ENCODE measurements at regions not wholly inside any gene's neighbourhood (a gene's known extent, or its start where the extent isn't known, plus 50 kb on each side); places are given as distances from the start of the nearest gene placed in this dataset.

- H3K27ac ChIP-seq (ENCODE audit: low read depth, low read length): no peak overlapping the region
- H3K9me3 ChIP-seq (ENCODE audit: control insufficient read depth, insufficient read depth, low read length): no peaks in the 10 kb centered on the region
- no peaks in the 10 kb centered on the region for H3K79me2 ChIP-seq (ENCODE audit: control insufficient read depth, low read length)
- H3K9me2 ChIP-seq (replicated peaks; ENCODE audit: control insufficient read depth, low read length): no peaks in the 10 kb centered on the region
- H3K27me3 ChIP-seq (ENCODE audit: control insufficient read depth, low read length): 0 out of 2 replicates have a peak, but pooled peaks cover 2% of the 10 kb centered on the region
- H3K4me2 ChIP-seq (ENCODE audit: low read length): no peak overlapping the region
- H4K20me1 ChIP-seq (ENCODE audit: control insufficient read depth, insufficient read depth, low read depth, low read length): no peaks in the 10 kb centered on the region
- H3F3A ChIP-seq (ENCODE audit: control insufficient read depth, insufficient read depth): no peaks in the 10 kb centered on the region
- no peak overlapping the region for H3K4me3 ChIP-seq (ENCODE audit: low read length)
- no peaks in the 10 kb centered on the region for H3K36me3 ChIP-seq (ENCODE audit: control insufficient read depth, low read length)
- no peaks in the 10 kb centered on the region for H3K4me1 ChIP-seq (ENCODE audit: control insufficient read depth, low read length)
- TF ChIP-seq EZH2phosphoT487 (IDR thresholded peaks at IDR 0.05; ENCODE audit: borderline replicate concordance, low read length): no peak
- TF ChIP-seq, protein P1, sequence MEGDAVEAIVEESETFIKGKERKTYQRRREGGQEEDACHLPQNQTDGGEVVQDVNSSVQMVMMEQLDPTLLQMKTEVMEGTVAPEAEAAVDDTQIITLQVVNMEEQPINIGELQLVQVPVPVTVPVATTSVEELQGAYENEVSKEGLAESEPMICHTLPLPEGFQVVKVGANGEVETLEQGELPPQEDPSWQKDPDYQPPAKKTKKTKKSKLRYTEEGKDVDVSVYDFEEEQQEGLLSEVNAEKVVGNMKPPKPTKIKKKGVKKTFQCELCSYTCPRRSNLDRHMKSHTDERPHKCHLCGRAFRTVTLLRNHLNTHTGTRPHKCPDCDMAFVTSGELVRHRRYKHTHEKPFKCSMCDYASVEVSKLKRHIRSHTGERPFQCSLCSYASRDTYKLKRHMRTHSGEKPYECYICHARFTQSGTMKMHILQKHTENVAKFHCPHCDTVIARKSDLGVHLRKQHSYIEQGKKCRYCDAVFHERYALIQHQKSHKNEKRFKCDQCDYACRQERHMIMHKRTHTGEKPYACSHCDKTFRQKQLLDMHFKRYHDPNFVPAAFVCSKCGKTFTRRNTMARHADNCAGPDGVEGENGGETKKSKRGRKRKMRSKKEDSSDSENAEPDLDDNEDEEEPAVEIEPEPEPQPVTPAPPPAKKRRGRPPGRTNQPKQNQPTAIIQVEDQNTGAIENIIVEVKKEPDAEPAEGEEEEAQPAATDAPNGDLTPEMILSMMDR (IDR thresholded peaks at IDR 0.05; ENCODE audit: low read depth, low read length, poor library complexity, severe bottlenecking): no peak
Measured at GRCh38 chr2:151157000-151157735, 104.5 kb downstream of the RBM43 start.

DNA sequence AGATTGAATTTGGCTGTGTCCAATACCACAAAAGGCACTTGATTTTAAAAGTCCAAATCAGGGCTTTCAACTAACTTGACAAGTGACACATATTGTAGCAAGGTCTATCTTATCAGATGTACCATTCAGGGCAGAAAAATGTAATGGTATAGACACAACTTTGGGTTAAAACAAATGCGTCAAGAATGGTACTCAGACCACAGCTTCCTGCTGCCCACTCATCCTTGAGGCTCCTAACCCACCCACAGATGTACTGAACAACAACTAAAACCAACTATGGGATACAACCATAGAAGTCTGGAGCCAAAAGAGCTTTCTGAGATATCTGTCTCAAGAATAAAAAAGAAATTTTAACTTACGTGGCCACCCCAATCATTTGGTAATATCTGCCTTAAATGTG is 105.2 kb downstream of the RBM43 start:
- H3K4me2 ChIP-seq (ENCODE audit: low read length): no peak overlapping the region
- H3K4me1 ChIP-seq (ENCODE audit: control insufficient read depth, low read length): no peaks in the 10 kb centered on the region
- H3K79me2 ChIP-seq (ENCODE audit: control insufficient read depth, low read length): no peaks in the 10 kb centered on the region
- 0 out of 2 replicates have a peak, but pooled peaks cover 2% of the 10 kb centered on the region for H3K27me3 ChIP-seq (ENCODE audit: control insufficient read depth, low read length)
- no peak overlapping the region for H3K4me3 ChIP-seq (ENCODE audit: low read length)
- H3K27ac ChIP-seq (ENCODE audit: low read depth, low read length): no peak overlapping the region
- H3K36me3 ChIP-seq (ENCODE audit: control insufficient read depth, low read length): no peaks in the 10 kb centered on the region
- no peaks in the 10 kb centered on the region for H3K9me3 ChIP-seq (ENCODE audit: control insufficient read depth, insufficient read depth, low read length)
- H3F3A ChIP-seq (ENCODE audit: control insufficient read depth, insufficient read depth): no peaks in the 10 kb centered on the region
- no peaks in the 10 kb centered on the region for H3K9me2 ChIP-seq (replicated peaks; ENCODE audit: control insufficient read depth, low read length)
- no peaks in the 10 kb centered on the region for H4K20me1 ChIP-seq (ENCODE audit: control insufficient read depth, insufficient read depth, low read depth, low read length)
- TF ChIP-seq EZH2phosphoT487 (IDR thresholded peaks at IDR 0.05; ENCODE audit: borderline replicate concordance, low read length): no peak
- TF ChIP-seq, protein P1 (IDR thresholded peaks at IDR 0.05; ENCODE audit: low read depth, low read length, poor library complexity, severe bottlenecking): no peak

GRCh38 chr2:151153601-151154000 is 108.1 kb downstream of the RBM43 start:
- H3K36me3 ChIP-seq (ENCODE audit: control insufficient read depth, low read length): no peaks in the 10 kb centered on the region
- H3K4me1 ChIP-seq (ENCODE audit: control insufficient read depth, low read length): no peaks in the 10 kb centered on the region
- no peak for TF ChIP-seq EZH2phosphoT487 (IDR thresholded peaks at IDR 0.05; ENCODE audit: borderline replicate concordance, low read length)
- TF ChIP-seq, protein P1 (IDR thresholded peaks at IDR 0.05; ENCODE audit: low read depth, low read length, poor library complexity, severe bottlenecking): no peak
- no peaks in the 10 kb centered on the region for H3F3A ChIP-seq (ENCODE audit: control insufficient read depth, insufficient read depth)
- peaks cover 4% of the 10 kb centered on the region; the same call in 1 of the 2 replicates for H3K27me3 ChIP-seq (ENCODE audit: control insufficient read depth, low read length)
- H3K9me3 ChIP-seq (ENCODE audit: control insufficient read depth, insufficient read depth, low read length): no peaks in the 10 kb centered on the region
- H3K79me2 ChIP-seq (ENCODE audit: control insufficient read depth, low read length): no peaks in the 10 kb centered on the region
- no peaks in the 10 kb centered on the region for H4K20me1 ChIP-seq (ENCODE audit: control insufficient read depth, insufficient read depth, low read depth, low read length)
- H3K27ac ChIP-seq (ENCODE audit: low read depth, low read length): no peak overlapping the region
- H3K4me3 ChIP-seq (ENCODE audit: low read length): no peak overlapping the region
- no peaks in the 10 kb centered on the region for H3K9me2 ChIP-seq (replicated peaks; ENCODE audit: control insufficient read depth, low read length)
- no peak overlapping the region for H3K4me2 ChIP-seq (ENCODE audit: low read length)

All from DOHH2 (cell line).